HG02759 (cell line): ENCODE measurements at regions not wholly inside any gene's neighbourhood (a gene's known extent, or its start where the extent isn't known, plus 50 kb on each side); places are given as distances from the start of the nearest gene placed in this dataset.
"Not testable (repeated sequence)": the region's sequence is repeated elsewhere in the genome, so short reads cannot be mapped to it uniquely, and the experiment has no call there.

Experiments
- ATAC-seq: cut with Tn5 transposase; IDR thresholded peaks from one replicate; pipeline ENCODE4 v1.9.1; 2021; ENCODE audit warnings: mild to moderate bottlenecking, moderate library complexity; ENCODE audit not compliant: unreplicated experiment

- ATAC-seq: no peak
Observed at GRCh38 chr5:18397891-18398290, 763.6 kb downstream of the TAF11L14 start.

- not testable (repeated sequence) for ATAC-seq
Observed at GRCh38 chr5:18399461-18400327, 765.4 kb downstream of the TAF11L14 start.

GRCh38 chr5:18403141-18403540, 768.9 kb downstream of the TAF11L14 start:
- ATAC-seq: no peak

- no peak for ATAC-seq
Observed at GRCh38 chr5:18403941-18404438, 769.7 kb downstream of the TAF11L14 start.

- no peak for ATAC-seq
Observed at GRCh38 chr5:18420711-18421110, 786.5 kb downstream of the TAF11L14 start.

DNA sequence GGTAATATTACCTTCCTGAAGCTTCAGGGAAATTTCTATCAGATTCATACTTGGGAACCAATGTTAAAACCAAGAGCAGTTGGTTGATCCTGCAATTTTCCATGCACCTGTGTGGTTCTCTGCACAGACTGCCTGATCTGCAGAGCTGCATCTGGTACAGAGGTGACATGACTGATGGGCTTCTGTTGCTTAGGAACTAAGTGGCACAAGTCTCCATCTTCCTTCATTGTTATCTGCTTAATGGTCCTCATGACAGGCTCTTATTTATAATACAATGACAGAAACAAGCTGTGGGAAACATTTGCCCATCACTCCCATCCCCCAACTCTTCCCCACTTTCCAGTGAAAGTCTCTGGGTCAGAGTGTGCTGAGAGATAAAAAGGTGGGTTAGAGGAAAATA, 799.1 kb downstream of the TAF11L14 start:
- no peak for ATAC-seq

DNA sequence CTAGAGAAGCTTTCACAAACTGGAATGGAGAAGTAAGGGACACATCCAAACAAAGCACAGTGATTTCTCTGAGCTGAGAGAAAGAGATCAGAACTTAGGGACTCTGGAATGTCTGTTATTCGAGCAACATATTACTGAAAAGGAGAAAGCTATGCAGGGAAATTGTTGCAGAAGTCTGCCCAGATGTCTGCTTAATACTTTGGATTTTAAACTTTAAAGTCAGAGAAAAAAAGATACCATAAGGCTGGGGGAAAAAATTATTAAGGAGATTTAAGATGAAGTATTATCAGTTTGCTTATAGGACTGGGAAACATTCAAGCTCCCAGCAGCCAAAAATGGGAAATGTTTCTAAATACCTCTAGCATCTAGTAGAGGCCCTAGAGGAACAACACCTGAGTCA, 803.9 kb downstream of the TAF11L14 start:
- no peak for ATAC-seq

DNA sequence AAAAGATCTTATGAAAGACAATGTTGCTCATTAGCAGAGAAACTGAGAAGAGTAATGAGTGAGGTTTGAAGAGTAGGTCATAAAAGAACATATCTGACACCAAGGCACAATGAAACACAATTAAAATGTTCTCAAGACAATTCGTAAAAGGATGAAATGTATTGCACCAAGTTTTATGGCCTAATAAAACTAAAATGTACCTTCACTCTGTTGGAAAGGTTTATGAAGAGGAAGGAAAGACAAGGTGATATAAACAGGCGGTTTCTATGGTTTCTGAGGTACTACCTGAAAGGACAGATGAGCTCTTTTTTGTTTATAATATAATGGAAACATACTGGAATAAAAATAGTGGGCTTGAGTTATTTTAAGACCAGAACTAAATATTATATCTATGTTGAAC, 821.3 kb downstream of the TAF11L14 start:
- ATAC-seq: no peak

DNA sequence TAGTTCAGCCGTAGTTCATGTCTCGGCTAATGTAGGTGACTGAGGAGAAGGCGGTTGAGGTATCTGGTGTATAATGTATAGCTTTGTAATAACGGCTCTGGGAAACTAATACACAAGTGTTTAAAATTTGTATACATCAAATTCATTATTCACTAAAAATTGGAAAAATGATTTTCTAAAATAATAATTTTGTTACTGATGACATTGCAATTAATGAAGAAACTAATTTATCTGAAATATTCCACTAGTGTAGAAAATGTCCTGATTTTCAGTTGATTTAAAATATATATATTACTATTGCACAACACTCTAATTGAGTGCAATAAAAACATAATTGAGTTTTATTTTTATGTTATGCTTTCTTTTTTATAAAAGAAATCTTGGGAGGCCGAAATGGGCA, 823.0 kb downstream of the TAF11L14 start:
- no peak for ATAC-seq

- no peak for ATAC-seq
Observed at GRCh38 chr5:18461766-18462165, 827.5 kb downstream of the TAF11L14 start.

DNA sequence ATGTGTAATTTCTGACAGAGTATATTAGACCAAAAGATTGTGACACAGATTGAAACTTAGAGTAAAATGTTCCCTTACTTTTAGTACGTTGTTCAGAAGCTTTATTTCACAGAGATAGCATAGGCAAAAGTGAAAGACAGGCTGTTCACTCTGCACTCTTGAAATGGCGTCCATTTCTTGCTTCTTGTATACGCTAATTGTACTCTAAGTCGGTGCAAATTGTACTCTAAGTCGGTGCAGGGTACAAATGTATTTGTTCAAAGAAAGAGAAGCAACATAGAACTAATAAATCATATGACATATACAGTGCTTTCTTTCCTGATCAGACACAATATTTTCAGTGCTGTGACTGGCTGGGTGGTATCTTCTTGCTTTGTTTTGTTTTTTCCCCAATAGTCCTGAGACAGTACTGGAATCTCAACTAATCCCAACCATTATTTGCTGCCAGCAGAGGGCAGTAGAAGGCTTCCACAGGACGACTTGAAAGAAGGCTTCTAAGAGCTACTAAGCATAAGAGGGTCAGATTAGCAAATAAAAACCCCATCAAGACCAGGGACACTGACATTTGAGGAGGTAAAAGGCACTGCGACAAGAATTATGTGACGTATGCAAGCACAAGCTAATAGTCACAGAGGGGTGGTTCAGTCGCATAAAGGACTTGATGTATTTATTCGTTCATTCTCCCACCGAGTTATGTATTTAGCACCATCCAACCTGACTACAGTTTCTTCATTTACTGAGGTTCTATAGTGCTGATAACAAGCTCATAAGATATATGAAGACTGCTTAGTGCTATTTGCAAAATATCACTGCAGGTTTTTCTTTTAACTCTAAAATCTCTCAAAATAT, 831.8 kb downstream of the TAF11L14 start:
- peak; percentile 92 for ATAC-seq

- ATAC-seq: no peak
Observed at GRCh38 chr5:18466731-18467130, 832.5 kb downstream of the TAF11L14 start.

DNA sequence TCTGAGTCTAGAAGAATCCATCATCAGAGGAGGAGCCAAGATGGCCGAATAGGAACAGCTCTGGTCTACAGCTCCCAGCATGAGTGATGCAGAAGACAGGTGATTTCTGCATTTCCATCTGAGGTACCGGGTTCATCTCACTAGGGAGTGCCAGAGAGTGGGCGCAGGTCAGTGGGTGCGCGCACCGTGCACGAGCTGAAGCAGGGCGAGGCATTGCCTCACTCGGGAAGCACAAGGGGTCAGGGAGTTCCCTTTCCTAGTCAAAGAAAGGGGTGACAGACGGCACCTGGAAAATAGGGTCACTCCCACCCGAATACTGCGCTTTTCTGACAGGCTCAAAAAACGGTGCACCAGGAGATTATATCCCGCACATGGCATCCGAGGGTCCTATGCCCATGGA, 837.5 kb downstream of the TAF11L14 start:
- not testable (repeated sequence) for ATAC-seq

- no peak for ATAC-seq
Observed at GRCh38 chr5:18483451-18483850, 849.2 kb downstream of the TAF11L14 start.

DNA sequence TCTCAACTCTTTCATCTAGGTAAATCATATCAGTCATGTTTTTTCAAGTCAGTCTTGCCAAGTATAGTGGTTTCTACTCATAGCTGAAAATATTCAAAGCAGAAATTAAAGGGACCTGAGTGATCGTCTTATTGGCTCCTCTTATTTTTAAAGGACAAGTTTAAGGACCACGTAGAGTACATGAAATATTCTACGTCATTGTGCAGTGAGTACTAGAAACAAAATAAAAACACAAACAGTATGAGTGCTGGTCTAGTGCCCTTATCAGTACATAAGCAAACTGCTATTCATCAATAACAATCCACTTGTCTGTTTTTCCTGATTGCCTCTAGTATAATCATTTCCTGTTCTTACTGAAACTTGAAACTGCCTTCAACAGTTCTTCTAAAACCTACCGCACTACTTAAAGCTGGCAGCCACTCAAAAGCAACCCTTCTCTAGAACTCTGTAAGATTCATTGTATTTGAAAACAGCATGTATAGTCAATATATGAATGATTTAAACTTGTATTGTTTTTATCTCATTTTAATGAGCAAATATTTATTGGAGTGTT, 853.7 kb downstream of the TAF11L14 start:
- ATAC-seq: no peak

- no peak for ATAC-seq
Observed at GRCh38 chr5:18489703-18490102, 855.4 kb downstream of the TAF11L14 start.

DNA sequence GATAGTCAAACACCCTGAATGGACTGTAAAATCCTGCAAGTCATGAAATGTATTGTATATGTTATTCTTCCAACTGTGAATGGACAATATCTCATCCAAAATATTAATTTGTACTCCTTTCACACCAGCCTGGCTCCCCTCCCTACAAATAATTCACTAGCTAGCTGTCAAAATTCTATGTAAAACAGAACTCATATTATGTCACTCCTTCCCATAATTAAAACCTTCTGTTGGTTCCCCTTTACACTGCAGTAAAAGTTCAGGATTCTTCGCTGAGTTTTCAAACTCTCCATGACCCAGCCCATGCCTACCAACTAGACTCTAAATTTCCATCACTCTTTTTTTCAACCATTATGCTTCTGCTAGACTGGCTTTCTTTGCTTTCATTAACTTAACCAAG, 857.1 kb downstream of the TAF11L14 start:
- no peak for ATAC-seq

- no peak for ATAC-seq
Observed at GRCh38 chr5:18495157-18495556, 860.9 kb downstream of the TAF11L14 start.

DNA sequence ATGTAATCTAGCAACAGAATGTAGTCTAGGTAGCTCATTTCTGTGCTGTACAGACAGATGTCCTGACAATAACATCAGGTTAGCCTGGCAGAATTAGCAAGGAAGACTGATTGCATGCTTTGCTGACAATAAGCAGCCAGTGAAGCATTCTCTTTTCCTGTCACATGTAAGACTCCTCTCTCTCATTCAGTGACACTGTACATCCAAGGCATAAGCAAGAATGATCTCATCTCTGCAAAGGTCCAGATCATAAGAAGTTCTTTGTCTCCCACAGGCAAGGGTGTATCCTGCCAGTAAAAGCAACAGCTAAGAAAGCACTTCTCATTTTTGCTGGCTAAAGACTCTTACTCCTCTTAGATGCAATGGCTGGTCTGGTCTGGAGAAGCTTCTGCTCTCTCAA, 861.8 kb downstream of the TAF11L14 start:
- ATAC-seq: no peak

GRCh38 chr5:18497089-18497488, 862.8 kb downstream of the TAF11L14 start:
- ATAC-seq: no peak

DNA sequence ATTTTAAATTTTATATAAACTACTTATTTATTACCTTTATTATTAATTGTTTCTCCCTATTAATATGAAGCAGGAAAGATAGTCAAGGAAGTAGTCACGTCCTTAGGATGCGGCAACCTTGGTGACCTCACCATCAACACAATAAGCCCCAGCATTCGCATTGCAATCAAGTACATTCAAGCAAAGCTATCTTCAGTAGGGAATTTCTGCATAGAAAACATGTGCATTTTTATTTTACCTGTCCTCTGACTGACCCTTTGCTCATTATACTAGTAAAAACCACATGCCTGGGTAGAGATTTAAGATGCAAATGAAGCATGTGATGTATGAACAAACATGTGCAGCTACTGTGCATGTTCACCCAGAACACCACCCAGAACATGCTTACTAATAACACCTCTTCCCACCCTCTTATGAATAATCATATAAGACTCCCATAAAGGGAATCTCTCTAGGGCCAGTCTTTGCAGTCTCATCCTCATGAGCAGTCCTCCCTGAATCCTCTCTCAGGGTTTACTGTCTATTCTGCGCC, 869.6 kb downstream of the TAF11L14 start:
- no peak for ATAC-seq
